ENCODE measurements at regions not wholly inside any gene's neighbourhood (a gene's known extent, or its start where the extent isn't known, plus 50 kb on each side); places are given as distances from the start of the nearest gene placed in this dataset.

DNA sequence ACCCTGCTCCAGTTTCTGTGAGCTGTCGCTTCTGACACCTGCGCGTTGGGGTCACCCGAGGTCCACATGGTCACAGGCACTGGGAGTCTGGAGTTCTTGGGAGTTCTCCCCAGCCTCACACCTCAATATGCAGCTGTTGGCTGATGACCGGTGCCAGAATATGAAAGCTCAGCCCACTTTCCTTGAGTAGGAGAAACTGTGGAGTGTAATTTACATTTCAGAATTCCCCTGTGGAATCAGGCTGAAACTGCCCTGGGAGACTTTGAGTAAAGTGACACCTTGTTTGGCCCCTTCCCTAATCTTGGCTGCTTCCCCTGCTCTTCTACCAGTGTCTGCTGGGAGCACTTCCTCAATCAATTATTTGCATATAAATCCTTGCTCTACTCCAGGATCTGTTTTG lies 255.9 kb downstream of the NFKBIZ start:
- intact Hi-C loops (cut with DNase I), result no loop called here
- no peaks in the 10 kb centered on the region for H3K36me3 ChIP-seq
- H3K9me3 ChIP-seq, result peaks cover 0 to 21% (median 10%) of the 10 kb centered on the region in 11 donors
- 85 to 89% methylated on average over 5 of the region's 5 CpGs for WGBS, 2 donors
- ATAC-seq (no peak), DNase-seq (no peak)
- H3K27me3 ChIP-seq, result no peaks in the 10 kb centered on the region
- H3K4me3 ChIP-seq, result no peak overlapping the region
- no peak overlapping the region for H3K27ac ChIP-seq
- no peaks in the 10 kb centered on the region for H3K4me1 ChIP-seq
- TF ChIP-seq, protein P1, sequence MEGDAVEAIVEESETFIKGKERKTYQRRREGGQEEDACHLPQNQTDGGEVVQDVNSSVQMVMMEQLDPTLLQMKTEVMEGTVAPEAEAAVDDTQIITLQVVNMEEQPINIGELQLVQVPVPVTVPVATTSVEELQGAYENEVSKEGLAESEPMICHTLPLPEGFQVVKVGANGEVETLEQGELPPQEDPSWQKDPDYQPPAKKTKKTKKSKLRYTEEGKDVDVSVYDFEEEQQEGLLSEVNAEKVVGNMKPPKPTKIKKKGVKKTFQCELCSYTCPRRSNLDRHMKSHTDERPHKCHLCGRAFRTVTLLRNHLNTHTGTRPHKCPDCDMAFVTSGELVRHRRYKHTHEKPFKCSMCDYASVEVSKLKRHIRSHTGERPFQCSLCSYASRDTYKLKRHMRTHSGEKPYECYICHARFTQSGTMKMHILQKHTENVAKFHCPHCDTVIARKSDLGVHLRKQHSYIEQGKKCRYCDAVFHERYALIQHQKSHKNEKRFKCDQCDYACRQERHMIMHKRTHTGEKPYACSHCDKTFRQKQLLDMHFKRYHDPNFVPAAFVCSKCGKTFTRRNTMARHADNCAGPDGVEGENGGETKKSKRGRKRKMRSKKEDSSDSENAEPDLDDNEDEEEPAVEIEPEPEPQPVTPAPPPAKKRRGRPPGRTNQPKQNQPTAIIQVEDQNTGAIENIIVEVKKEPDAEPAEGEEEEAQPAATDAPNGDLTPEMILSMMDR (IDR thresholded peaks at IDR 0.05), result no peak

DNA sequence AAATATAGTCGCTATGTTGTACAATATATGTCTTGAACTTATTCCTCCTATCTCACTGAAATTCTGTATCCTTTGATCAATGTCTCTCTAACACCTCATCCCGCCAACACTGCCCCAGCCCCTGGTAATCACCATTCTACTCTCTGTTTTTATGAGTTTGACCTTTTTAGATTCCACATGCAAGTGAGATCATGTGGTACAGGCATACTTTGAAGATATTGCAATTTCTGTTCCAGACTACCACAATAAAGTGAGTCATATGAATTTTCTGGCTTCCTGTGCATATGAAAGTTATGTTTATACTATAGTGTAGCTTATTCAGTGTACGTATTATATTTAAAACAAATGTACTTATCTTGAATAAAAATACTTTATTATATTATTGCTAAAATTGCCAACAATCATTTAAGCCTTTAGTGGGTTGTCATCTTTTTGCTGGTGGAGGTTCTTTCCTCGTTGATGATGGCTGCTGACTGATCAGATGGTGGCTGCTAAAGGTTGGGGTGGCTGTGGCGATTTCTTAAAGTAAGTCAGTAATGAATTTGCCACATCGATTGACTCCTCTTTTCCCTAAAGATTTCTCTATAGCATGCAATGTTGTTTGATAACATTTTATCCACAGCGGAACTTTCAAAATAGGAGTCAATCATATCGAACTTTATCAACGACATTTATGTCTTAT lies 257.2 kb downstream of the NFKBIZ start:
- no peak for DNase-seq
- 92 to 93% methylated on average over 9 of the region's 9 CpGs for WGBS, 2 donors
- H3K36me3 ChIP-seq, result no peaks in the 10 kb centered on the region
- no peak overlapping the region for H3K4me3 ChIP-seq
- H3K4me1 ChIP-seq, result no peaks in the 10 kb centered on the region
- no peaks in the 10 kb centered on the region for H3K27me3 ChIP-seq
- TF ChIP-seq, protein P1 (IDR thresholded peaks at IDR 0.05), result no peak
- no peak for ATAC-seq
- H3K9me3 ChIP-seq, result peaks cover 0 to 19% (median 10%) of the 10 kb centered on the region in 11 donors
- intact Hi-C loops (cut with DNase I), result no loop called here
- H3K27ac ChIP-seq, result no peak overlapping the region

DNA sequence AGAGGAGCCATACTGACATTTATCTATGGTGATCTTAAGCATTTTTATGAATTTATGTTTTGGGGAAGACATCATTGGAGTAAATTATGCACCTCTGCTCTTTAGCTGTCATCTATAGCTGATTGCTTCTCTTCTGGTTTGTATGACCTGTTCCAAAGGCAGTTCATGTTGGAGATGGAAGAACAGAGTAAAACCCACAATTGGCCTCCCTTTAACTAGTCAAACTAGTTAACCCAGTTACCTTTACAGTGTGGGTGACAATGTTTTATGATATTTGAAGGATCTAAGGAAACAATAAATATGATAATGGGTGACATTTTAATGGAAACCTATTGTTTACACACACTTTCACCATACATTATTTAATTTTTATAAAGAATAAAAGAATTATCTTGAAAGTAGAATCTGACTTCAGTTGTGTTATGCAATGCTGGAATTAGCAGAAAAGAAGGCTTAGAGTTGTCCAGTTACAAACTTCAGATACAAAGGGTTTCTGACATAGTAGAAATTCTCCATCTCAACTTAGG lies 263.5 kb downstream of the NFKBIZ start:
- H3K27me3 ChIP-seq, result no peaks in the 10 kb centered on the region
- no peak for DNase-seq
- intact Hi-C loops (cut with DNase I), result no loop called here
- peaks cover 0 to 7% (median 2%) of the 10 kb centered on the region in 11 donors for H3K9me3 ChIP-seq
- TF ChIP-seq, protein P1 (IDR thresholded peaks at IDR 0.05), result no peak
- no peaks in the 10 kb centered on the region for H3K36me3 ChIP-seq
- H3K4me1 ChIP-seq, result peaks cover 0 to 4% (median 0%) of the 10 kb centered on the region in 9 donors
- no peak overlapping the region for H3K27ac ChIP-seq
- ATAC-seq, result no peak
- no peak overlapping the region for H3K4me3 ChIP-seq

DNA sequence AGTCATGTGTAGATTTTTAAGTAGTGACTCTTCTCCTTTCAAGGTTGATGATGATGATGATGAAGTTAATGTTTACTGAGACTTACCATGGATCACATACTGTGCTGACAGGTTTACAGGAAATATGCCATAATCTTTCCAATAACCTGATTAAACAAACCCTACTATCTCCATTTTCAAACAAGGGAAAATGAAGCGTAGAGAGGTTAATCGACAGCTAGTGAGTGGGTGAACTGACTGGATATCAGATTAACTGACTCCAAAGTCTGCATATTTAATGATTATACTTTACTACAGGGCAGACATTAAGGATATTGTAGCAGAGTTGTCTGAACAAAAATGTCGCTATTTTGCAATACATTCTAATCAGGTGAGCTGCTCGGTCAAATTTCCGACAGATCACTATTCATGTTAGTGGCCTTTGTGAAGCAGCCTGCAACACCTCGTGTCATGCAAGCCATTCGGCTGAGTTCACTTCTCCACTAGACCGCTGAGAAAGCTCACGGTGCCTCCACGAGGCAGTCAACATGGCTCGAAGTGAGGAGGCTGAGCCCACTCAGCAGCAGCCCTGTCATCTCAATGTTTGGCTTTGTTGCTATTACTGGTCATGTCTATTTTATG lies 264.2 kb downstream of the NFKBIZ start:
- Histone ChIP-seq H3K9me3 (no peaks in the 10 kb centered on the region), H3K4me3 (no peak overlapping the region), H3K27ac (peak overlapping the region in 2 of 10 donors; percentile 1 to 25), H3K27me3 (no peaks in the 10 kb centered on the region), H3K36me3 (no peaks in the 10 kb centered on the region), H3K4me1 (peaks cover 0 to 4% (median 0%) of the 10 kb centered on the region in 9 donors)
- intact Hi-C loops (cut with DNase I), result no loop called here
- WGBS, 2 donors, result 80 to 82% methylated on average over 11 of the region's 11 CpGs
- ATAC-seq (peak in 1 of 8 donors; percentile 35), DNase-seq (no peak)
- TF ChIP-seq, protein P1 (IDR thresholded peaks at IDR 0.05), result no peak
